Lung (tissue), 11 donors: ENCODE measurements at regions not wholly inside any gene's neighbourhood (a gene's known extent, or its start where the extent isn't known, plus 50 kb on each side); places are given as distances from the start of the nearest gene placed in this dataset.

Source experiments
- ATAC-seq: fragments of 200-7000 bp; cut with Tn5 transposase; one replicate; pipeline ENCODE4 v1.9.1; 2020; ENCODE audit warnings: moderate number of reproducible peaks; ENCODE audit not compliant: insufficient read depth, low FRiP score
- DNase-seq, 3 donors: peaks; one replicate each; pipeline ENCODE4 v3.0.0-alpha.2; 2013 to 2017
- H3K27ac ChIP-seq, 2 donors: one replicate each; pipeline ENCODE4 v1.5.1; 2013; ENCODE audit warnings: mild to moderate bottlenecking in 2 of 2, moderate library complexity in 2 of 2, control low read depth in 1 of 2, inconsistent platforms in 1 of 2, low read depth in 1 of 2, low read length in 1 of 2
- H3K27me3 ChIP-seq, 3 donors: one replicate each; pipeline ENCODE4 v1.5.1; 2013; ENCODE audit warnings: low read length in 2 of 3; ENCODE audit not compliant: control insufficient read depth in 3 of 3, insufficient read depth in 3 of 3
- H3K36me3 ChIP-seq, 4 donors: one replicate each; pipeline ENCODE4 v1.5.1; 2013; ENCODE audit warnings: low read length in 4 of 4, mild to moderate bottlenecking in 1 of 4, moderate library complexity in 1 of 4; ENCODE audit not compliant: control insufficient read depth in 4 of 4, insufficient read depth in 4 of 4
- H3K4me1 ChIP-seq, 5 donors: one replicate each; pipeline ENCODE4 v1.5.1; 2013; ENCODE audit warnings: low read length in 5 of 5, mild to moderate bottlenecking in 2 of 5, moderate library complexity in 1 of 5; ENCODE audit not compliant: control insufficient read depth in 5 of 5, insufficient read depth in 5 of 5
- H3K4me3 ChIP-seq: one replicate; pipeline ENCODE4 v1.5.1; 2013; ENCODE audit warnings: mild to moderate bottlenecking, control low read depth, moderate library complexity
- H3K9ac ChIP-seq, 2 donors: one replicate each; pipeline ENCODE4 v1.5.1; 2013; ENCODE audit warnings: low read length in 2 of 2, control low read depth in 1 of 2; ENCODE audit not compliant: insufficient read depth in 1 of 2
- H3K9me3 ChIP-seq, 4 donors: one replicate each; pipeline ENCODE4 v1.5.1; 2013; ENCODE audit warnings: low read length in 3 of 4, mild to moderate bottlenecking in 1 of 4, moderate library complexity in 1 of 4; ENCODE audit not compliant: control insufficient read depth in 4 of 4, insufficient read depth in 3 of 4
- WGBS, 2 donors: extraction: QIAGEN DNeasy Blood & Tissue Kit; methylation state at CpG; one replicate each; pipeline ENCODE4 v1.1.7; 2013; 5-methylcytosine and 5-hydroxymethylcytosine counted together
- TF ChIP-seq, protein P1 (sequence below): IDR thresholded peaks from 2 replicates; pipeline ENCODE4 v1.5.1; 2012; ENCODE audit warnings: mild to moderate bottlenecking; ENCODE audit errors: control extremely low read depth, extremely low read depth
- donor health status: control.
- donor health status: control.
- donor health status: Bipolar disorder and iron deficiency.
- donor health status: healthy.
- donor health status: DM: yes; HTN: yes; CAD: no.

GRCh38 chr9:84062538-84062937, 81.9 kb downstream of the RMI1 start:
- 68 to 84% methylated on average over 1 of the region's 1 CpG for WGBS, 2 donors
- H3K27ac ChIP-seq, result peak overlapping the region in 1 of 2 donors; percentile 70

GRCh38 chr9:84067821-84068220, 87.2 kb downstream of the RMI1 start:
- 89 to 95% methylated on average over 2 of the region's 2 CpGs for WGBS, 2 donors
- TF ChIP-seq, protein P1, sequence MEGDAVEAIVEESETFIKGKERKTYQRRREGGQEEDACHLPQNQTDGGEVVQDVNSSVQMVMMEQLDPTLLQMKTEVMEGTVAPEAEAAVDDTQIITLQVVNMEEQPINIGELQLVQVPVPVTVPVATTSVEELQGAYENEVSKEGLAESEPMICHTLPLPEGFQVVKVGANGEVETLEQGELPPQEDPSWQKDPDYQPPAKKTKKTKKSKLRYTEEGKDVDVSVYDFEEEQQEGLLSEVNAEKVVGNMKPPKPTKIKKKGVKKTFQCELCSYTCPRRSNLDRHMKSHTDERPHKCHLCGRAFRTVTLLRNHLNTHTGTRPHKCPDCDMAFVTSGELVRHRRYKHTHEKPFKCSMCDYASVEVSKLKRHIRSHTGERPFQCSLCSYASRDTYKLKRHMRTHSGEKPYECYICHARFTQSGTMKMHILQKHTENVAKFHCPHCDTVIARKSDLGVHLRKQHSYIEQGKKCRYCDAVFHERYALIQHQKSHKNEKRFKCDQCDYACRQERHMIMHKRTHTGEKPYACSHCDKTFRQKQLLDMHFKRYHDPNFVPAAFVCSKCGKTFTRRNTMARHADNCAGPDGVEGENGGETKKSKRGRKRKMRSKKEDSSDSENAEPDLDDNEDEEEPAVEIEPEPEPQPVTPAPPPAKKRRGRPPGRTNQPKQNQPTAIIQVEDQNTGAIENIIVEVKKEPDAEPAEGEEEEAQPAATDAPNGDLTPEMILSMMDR, result no peak
- H3K4me1 ChIP-seq, result peaks cover 0 to 3% (median 0%) of the 10 kb centered on the region in 5 donors
- H3K4me3 ChIP-seq, result no peak overlapping the region
- no peaks in the 10 kb centered on the region for H3K27me3 ChIP-seq
- H3K36me3 ChIP-seq, result no peaks in the 10 kb centered on the region
- ATAC-seq (no peak), DNase-seq (no peak)
- H3K9ac ChIP-seq, result no peak overlapping the region
- H3K9me3 ChIP-seq, result no peaks in the 10 kb centered on the region
- H3K27ac ChIP-seq, result no peak overlapping the region

More at GRCh38 chr9:84062538-84062937, 81.9 kb downstream of the RMI1 start:
- H3K36me3 ChIP-seq, result no peaks in the 10 kb centered on the region
- H3K4me3 ChIP-seq, result no peak overlapping the region
- peaks cover 0 to 12% (median 0%) of the 10 kb centered on the region in 5 donors for H3K4me1 ChIP-seq
- no peaks in the 10 kb centered on the region for H3K27me3 ChIP-seq
- H3K9ac ChIP-seq, result no peak overlapping the region
- TF ChIP-seq, protein P1, result no peak
- no peaks in the 10 kb centered on the region for H3K9me3 ChIP-seq
- no peak for DNase-seq
- no peak for ATAC-seq

DNA sequence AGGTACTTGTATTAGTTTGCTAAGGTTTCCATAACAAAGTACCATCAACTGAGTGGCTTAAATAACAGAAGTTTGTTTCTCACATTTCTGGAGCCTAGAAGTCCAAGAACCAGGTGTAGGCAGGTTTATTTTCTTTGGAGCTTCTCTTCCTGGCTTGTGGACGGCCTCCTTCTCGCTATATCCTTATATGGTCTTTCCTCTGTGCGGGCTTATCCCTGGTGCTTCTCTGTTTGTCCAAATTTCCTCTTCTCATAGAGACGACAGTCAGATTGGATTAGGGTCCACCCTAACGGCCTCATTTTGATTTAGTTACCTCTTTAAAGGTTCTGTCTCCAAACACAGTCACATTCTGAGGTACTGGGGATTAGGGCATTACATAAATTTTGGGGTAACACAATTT, 88.3 kb downstream of the RMI1 start:
- H3K9me3 ChIP-seq, result no peaks in the 10 kb centered on the region
- TF ChIP-seq, protein P1, result no peak
- DNase-seq (no peak), ATAC-seq (no peak)
- no peaks in the 10 kb centered on the region for H3K36me3 ChIP-seq
- WGBS, 2 donors, result 72 to 82% methylated on average over 5 of the region's 5 CpGs
- no peaks in the 10 kb centered on the region for H3K4me1 ChIP-seq
- H3K27ac ChIP-seq, result no peak overlapping the region
- no peak overlapping the region for H3K4me3 ChIP-seq
- no peak overlapping the region for H3K9ac ChIP-seq
- no peaks in the 10 kb centered on the region for H3K27me3 ChIP-seq

DNA sequence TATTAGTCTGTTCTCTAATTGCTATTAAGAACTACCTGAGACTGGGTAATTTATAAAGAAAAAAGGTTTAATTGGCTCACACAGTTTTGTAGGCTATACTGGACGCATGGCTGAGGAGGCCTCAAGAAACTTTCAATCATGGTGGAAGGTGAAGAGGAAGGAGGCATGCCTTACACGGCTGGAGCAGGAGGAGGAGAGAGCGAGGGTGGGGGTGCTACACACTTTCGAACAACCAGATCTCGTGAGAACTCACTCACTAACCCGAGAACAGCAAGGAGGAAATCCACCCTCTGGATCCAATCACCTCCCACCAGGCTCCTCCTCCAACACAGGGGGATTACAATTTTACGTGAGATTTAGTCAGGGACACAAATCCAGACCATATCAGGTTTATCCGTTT, 90.0 kb downstream of the RMI1 start:
- WGBS, 2 donors, result 90 to 91% methylated on average over 8 of the region's 8 CpGs
- no peaks in the 10 kb centered on the region for H3K27me3 ChIP-seq
- H3K9ac ChIP-seq, result no peak overlapping the region
- TF ChIP-seq, protein P1, result no peak
- no peaks in the 10 kb centered on the region for H3K9me3 ChIP-seq
- H3K27ac ChIP-seq, result no peak overlapping the region
- H3K4me1 ChIP-seq, result no peaks in the 10 kb centered on the region
- ATAC-seq (no peak), DNase-seq (no peak)
- H3K4me3 ChIP-seq, result no peak overlapping the region
- H3K36me3 ChIP-seq, result no peaks in the 10 kb centered on the region
